Smooth muscle cell (in vitro differentiated cells): ENCODE measurements at regions not wholly inside any gene's neighbourhood (a gene's known extent, or its start where the extent isn't known, plus 50 kb on each side); places are given as distances from the start of the nearest gene placed in this dataset.

Experiments used
- DNase-seq: peaks from one replicate; lab custom pipeline; 2025; ENCODE audit not compliant: unreplicated experiment; lab: John Stamatoyannopoulos, UW
- H2AFZ ChIP-seq: fragments of 200-600 bp; sonication (generic); 2 replicates; pipeline ENCODE4 v1.6.0; 2016; ENCODE audit warnings: antibody characterized with exemption, low read depth, mild to moderate bottlenecking
- H3F3A ChIP-seq: fragments of 200-600 bp; sonication (generic); 2 replicates; pipeline ENCODE4 v1.6.0; 2017; ENCODE audit warnings: antibody characterized with exemption, low read depth
- H3K27ac ChIP-seq: fragments of 200-600 bp; sonication (generic); 2 replicates; pipeline ENCODE4 v1.5.1; 2016; ENCODE audit warnings: low read depth, mild to moderate bottlenecking
- H3K27me3 ChIP-seq: fragments of 200-600 bp; sonication (generic); 2 replicates; pipeline ENCODE4 v1.6.1; 2016; ENCODE audit warnings: low read depth, mild to moderate bottlenecking
- H3K36me3 ChIP-seq: fragments of 200-600 bp; sonication (generic); 2 replicates; pipeline ENCODE4 v1.5.1; 2016; ENCODE audit warnings: low read depth
- H3K4me1 ChIP-seq: fragments of 200-600 bp; sonication (generic); 2 replicates; pipeline ENCODE4 v1.5.1; 2016; ENCODE audit warnings: low read depth
- H3K4me2 ChIP-seq: fragments of 200-600 bp; sonication (generic); 2 replicates; pipeline ENCODE4 v1.6.0; 2016; ENCODE audit warnings: mild to moderate bottlenecking
- H3K4me3 ChIP-seq: fragments of 200-600 bp; sonication (generic); 2 replicates; pipeline ENCODE4 v1.5.1; 2016; ENCODE audit warnings: mild to moderate bottlenecking
- H3K79me2 ChIP-seq: fragments of 200-600 bp; sonication (generic); 2 replicates; pipeline ENCODE4 v1.6.0; 2016; ENCODE audit warnings: low read depth, mild to moderate bottlenecking
- H3K9ac ChIP-seq: fragments of 200-600 bp; sonication (generic); 2 replicates; pipeline ENCODE4 v1.6.0; 2016; ENCODE audit warnings: low read depth
- H3K9me3 ChIP-seq: fragments of 200-600 bp; sonication (generic); replicated peaks from 2 replicates; pipeline ENCODE4 v1.5.1; 2016; ENCODE audit warnings: low read depth
- H4K20me1 ChIP-seq: fragments of 200-600 bp; sonication (generic); 2 replicates; pipeline ENCODE4 v1.6.0; 2016; ENCODE audit warnings: low read depth
- WGBS: methylation state at CpG from one replicate; pipeline ENCODE4 v1.1.7; 2016; ENCODE audit warnings: low lambda C conversion rate; 5-methylcytosine and 5-hydroxymethylcytosine counted together
- TF ChIP-seq, protein P1 (sequence below): fragments of 200-600 bp; sonication (generic); IDR thresholded peaks from 2 replicates; pipeline ENCODE4 v1.5.1; 2017; ENCODE audit warnings: borderline replicate concordance, mild to moderate bottlenecking, antibody characterized with exemption; ENCODE audit not compliant: insufficient read depth, poor library complexity, severe bottlenecking

- H3K36me3 ChIP-seq, result no peaks in the 10 kb centered on the region
- no peaks in the 10 kb centered on the region for H3K27me3 ChIP-seq
- no peaks in the 10 kb centered on the region for H3K9me3 ChIP-seq
- H3K4me1 ChIP-seq, result peaks cover 18% of the 10 kb centered on the region
- DNase-seq, result no peak
- no peak overlapping the region for H3K4me2 ChIP-seq
- H3K79me2 ChIP-seq, result no peaks in the 10 kb centered on the region
- peaks cover 4% of the 10 kb centered on the region for H3F3A ChIP-seq
- peak overlapping the region; percentile 30 for H3K27ac ChIP-seq
- H3K4me3 ChIP-seq, result no peak overlapping the region
- no peak overlapping the region for H2AFZ ChIP-seq
- H4K20me1 ChIP-seq, result no peaks in the 10 kb centered on the region
- 42% methylated on average over 8 of the region's 8 CpGs for WGBS
- TF ChIP-seq, protein P1, sequence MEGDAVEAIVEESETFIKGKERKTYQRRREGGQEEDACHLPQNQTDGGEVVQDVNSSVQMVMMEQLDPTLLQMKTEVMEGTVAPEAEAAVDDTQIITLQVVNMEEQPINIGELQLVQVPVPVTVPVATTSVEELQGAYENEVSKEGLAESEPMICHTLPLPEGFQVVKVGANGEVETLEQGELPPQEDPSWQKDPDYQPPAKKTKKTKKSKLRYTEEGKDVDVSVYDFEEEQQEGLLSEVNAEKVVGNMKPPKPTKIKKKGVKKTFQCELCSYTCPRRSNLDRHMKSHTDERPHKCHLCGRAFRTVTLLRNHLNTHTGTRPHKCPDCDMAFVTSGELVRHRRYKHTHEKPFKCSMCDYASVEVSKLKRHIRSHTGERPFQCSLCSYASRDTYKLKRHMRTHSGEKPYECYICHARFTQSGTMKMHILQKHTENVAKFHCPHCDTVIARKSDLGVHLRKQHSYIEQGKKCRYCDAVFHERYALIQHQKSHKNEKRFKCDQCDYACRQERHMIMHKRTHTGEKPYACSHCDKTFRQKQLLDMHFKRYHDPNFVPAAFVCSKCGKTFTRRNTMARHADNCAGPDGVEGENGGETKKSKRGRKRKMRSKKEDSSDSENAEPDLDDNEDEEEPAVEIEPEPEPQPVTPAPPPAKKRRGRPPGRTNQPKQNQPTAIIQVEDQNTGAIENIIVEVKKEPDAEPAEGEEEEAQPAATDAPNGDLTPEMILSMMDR, result peak; percentile 33
- no peak overlapping the region for H3K9ac ChIP-seq
These were observed 459.2 kb upstream of the RUNX1 start for GRCh38 chr21:35508139-35508888.

- no peak overlapping the region for H3K27ac ChIP-seq
- H3K9ac ChIP-seq, result no peak overlapping the region
- H3K4me1 ChIP-seq, result peaks cover 20% of the 10 kb centered on the region
- H2AFZ ChIP-seq, result no peak overlapping the region
- DNase-seq, result no peak
- no peaks in the 10 kb centered on the region for H3K79me2 ChIP-seq
- peaks cover 8% of the 10 kb centered on the region for H3F3A ChIP-seq
- H3K4me2 ChIP-seq, result no peak overlapping the region
- no peaks in the 10 kb centered on the region for H4K20me1 ChIP-seq
- H3K9me3 ChIP-seq, result no peaks in the 10 kb centered on the region
- no peaks in the 10 kb centered on the region for H3K27me3 ChIP-seq
- TF ChIP-seq, protein P1, result no peak
- 82% methylated on average over 4 of the region's 4 CpGs for WGBS
- H3K36me3 ChIP-seq, result no peaks in the 10 kb centered on the region
- H3K4me3 ChIP-seq, result no peak overlapping the region
These were observed 458.2 kb upstream of the RUNX1 start for GRCh38 chr21:35507181-35507759.

DNA sequence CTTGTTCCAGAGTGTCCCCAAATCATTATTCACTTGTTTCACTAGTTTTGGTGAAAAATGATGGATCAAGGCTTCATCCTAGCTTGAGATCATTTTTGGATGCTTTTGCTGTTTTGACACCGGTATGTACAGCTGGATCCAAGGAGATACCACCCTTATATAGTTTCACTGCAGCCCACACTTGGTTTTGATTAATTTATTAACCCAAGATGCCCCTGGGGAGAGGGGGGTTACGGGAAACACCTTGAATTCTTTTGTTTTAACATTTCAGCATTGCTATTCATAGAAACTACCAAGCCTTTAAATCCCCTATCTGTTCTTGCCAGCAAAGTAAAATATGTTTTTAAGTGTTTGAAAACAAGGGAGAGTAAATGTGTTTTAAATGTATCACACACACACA lies 457.7 kb upstream of the RUNX1 start:
- no peak overlapping the region for H3K4me2 ChIP-seq
- 87% methylated on average over 2 of the region's 2 CpGs for WGBS
- no peak for DNase-seq
- peaks cover 20% of the 10 kb centered on the region for H3K4me1 ChIP-seq
- H2AFZ ChIP-seq, result no peak overlapping the region
- no peak overlapping the region for H3K9ac ChIP-seq
- no peaks in the 10 kb centered on the region for H3K79me2 ChIP-seq
- H3K27me3 ChIP-seq, result no peaks in the 10 kb centered on the region
- H3F3A ChIP-seq, result peaks cover 8% of the 10 kb centered on the region
- no peak overlapping the region for H3K27ac ChIP-seq
- no peaks in the 10 kb centered on the region for H3K9me3 ChIP-seq
- TF ChIP-seq, protein P1, result no peak
- no peaks in the 10 kb centered on the region for H4K20me1 ChIP-seq
- H3K4me3 ChIP-seq, result no peak overlapping the region
- no peaks in the 10 kb centered on the region for H3K36me3 ChIP-seq
